Amygdala (tissue), 56 donors: ENCODE measurements at regions not wholly inside any gene's neighbourhood (a gene's known extent, or its start where the extent isn't known, plus 50 kb on each side); places are given as distances from the start of the nearest gene placed in this dataset.

Source experiments
- DNase-seq, 56 donors: peaks; one replicate each; lab custom pipeline; 2025; lab: John Stamatoyannopoulos, UW

GRCh38 chr7:27299861-27300260 is 57.3 kb downstream of the EVX1 start:
- no peak for DNase-seq

DNA sequence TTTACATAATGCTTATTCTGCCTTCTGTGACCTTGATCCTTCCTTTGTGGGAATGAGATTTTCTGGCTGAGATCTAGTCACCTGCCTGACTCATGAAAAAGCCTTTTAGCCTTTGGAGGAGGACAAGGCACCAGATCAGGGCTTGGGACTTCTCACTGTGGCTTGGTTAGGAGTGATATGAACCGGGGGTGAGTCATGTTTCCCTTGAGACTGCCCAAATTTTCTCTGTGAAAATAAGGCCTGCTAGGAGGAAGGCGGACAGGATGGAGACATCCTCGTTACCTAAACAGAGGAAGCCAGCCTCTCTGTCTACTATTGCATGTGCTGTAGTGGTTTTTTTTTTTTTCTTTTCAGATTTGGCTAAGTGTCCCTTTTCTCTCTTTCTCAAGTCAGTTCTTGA is 57.8 kb downstream of the EVX1 start:
- DNase-seq, result no peak

DNA sequence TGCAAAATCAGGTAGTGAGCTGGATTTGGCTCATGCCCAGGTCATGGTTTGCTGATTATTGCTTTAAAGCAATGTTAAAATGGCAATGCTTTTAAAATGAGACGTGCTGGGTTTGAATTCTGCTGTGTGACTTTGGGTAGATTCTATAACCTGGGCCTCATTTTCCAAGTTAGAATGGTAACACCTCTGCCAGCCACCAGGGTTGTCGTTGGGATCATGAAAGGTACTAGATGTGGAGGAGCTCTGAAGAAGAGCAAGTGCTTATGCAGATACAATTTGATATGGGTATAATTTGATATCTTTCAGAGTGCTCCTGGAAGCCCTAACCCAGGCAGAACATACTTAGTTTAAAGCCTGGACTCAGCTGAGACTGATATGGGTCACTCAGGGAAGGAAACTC is 60.0 kb downstream of the EVX1 start:
- no peak for DNase-seq

DNA sequence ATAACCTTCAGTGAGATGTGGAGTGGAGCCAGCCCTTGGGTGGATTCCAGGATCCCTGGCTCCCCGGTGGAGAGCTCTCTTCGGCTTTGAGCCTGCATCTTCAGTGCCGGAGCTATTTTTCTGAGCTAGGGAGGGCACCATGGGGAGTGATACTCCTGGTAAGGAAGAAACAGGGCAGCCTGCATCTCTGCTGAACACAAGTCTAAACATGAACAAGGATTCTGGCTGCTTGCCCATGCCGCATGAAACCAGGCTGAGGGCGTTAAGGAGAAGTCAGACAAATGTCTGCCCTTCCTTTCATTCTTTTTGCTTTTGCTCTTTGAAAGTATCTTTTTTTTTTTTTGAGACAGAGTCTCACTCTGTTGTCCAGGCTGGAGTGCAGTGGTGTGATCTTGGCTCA is 60.4 kb downstream of the EVX1 start:
- no peak for DNase-seq

GRCh38 chr7:27305854-27306253 is 63.3 kb downstream of the EVX1 start:
- DNase-seq, result no peak

GRCh38 chr7:27312820-27313219 is 70.2 kb downstream of the EVX1 start:
- DNase-seq, result no peak

DNA sequence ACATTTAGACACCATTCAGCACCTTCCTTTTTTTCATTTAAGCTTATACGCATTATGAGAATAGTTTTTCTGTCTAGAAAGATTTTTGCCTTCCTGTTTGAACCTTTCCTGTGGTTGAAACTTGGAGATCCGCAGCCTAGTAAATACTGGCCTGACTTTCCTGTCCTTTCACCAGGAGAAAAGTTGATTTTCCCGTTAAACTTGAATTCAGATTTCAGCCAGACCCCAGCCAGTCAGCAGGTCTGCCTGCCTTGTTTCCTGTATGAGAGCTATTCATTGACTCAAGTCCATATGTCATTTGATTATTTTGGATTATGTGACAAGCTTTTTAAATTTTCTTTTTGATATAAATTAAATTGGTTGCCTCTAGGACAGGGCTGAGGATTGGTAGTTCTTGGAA is 71.5 kb downstream of the EVX1 start:
- DNase-seq, result no peak

- DNase-seq, result no peak
Observed at GRCh38 chr7:27315066-27315465, 72.5 kb downstream of the EVX1 start.

DNA sequence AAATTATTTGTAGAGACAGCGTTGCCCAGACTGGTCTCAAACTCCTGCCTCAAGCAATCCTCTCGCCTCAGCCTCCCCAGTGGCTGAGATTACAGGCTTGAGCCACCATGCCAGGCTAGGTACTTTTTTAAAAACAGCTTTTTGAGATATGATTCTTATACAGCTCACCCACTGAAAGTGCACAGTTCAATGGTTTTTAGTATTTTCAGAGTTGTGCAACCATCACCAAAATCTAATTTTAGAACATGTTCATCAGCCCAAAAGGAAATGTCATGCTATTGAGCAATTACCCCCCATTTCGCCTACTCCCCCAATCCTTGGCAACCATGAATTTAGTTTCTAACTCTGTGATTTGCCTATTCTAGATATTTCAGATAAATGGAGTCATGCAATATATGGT is 73.7 kb downstream of the EVX1 start:
- DNase-seq, result no peak

GRCh38 chr7:27324246-27324645 is 81.6 kb downstream of the EVX1 start:
- DNase-seq, result no peak

GRCh38 chr7:27329909-27330308 is 87.3 kb downstream of the EVX1 start:
- no peak for DNase-seq

- no peak for DNase-seq
Observed at GRCh38 chr7:27339478-27339877, 96.9 kb downstream of the EVX1 start.

DNA sequence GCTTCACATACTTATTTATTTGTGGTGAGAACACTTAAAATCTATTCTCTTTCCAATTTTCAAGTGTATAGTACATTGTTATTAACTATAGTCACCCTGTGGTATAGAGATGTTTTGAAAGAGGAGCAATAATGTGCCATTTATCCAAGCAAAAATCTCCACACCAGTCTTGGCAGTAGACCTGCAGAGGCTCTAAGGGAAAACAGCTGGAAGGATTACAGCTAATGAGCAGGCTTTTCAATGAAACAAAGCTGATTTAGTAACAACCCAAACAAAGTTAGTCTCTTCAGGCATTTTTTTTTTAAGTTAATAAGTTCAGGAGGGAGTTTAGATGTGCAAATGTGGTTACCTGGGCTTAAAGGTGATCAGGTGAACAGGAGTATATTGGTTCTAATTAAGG is 101.9 kb downstream of the EVX1 start:
- DNase-seq, result no peak

GRCh38 chr7:27345164-27345887 is 102.7 kb downstream of the EVX1 start:
- no peak for DNase-seq

DNA sequence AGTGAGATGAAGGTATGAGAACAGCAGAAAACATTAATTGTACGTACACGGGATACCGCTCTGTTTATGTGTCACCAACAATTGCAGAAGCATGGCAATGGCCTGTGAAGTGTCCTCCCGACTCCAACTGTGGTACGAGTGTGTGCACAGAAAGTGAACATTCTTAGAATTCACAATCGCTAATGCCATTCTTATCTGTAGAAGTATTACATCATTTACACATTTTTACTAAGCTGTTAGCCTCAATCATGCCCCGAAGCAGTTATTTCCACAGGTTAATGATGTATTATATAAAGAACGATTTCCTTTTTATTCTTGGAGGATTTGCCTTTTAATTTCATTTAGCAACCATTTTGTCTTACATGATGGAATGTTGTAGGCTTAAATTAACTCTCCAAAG is 103.4 kb downstream of the EVX1 start:
- DNase-seq, result no peak

DNA sequence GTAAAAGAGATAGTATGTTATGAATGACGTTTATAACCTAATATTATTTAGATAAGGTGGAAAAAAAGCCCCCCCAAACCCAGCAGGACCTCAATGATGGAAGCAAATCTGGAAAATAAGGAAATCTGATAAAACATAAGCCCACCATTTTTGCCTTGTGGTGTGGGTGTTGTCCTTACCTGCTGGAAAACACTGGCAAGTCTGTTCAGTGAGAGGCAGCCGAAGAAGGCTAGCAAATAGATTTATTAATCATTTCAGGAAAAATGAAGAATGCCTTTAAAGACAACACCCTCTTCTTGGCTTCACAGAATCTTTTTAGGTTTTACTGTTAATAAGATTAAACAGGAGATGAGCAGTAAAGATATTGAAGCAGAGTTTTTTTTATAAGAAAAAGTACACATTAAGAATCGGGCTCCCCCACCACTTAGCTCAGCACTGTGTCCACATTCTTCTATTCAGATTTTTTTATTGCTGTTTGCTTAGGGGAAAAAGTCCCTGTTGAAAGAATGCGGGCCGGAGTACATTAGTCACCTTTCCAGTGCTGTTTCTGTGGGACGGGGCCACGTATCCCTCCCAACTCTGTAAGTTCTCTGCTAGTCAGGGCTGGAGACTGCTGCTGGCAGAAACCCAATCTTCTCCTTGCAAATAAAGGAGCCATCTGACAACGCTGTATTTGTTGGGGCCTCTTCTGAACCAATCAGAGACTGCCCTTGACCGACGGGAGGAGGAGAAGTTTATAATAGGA is 104.1 kb downstream of the EVX1 start:
- peak in 8 of 56 donors; percentile 2 to 53 (median 6) for DNase-seq

DNA sequence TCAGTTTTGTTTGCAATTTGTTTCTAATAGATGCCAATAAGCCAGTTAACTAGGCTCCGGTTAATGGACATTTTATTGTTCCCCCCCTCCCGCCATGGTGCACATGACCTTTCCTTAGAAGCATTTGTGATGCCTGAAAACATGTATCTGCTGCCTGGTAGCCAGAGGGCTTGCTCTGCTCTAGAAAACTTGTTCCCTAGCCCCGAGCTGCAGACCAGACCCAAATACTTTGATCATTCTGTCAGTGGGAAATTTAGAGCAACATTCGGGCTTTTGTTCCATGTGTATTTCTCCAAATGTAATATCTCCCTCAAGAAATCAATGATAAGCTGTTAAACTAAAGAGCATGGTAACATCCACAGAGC is 104.7 kb downstream of the EVX1 start:
- DNase-seq, result no peak

DNA sequence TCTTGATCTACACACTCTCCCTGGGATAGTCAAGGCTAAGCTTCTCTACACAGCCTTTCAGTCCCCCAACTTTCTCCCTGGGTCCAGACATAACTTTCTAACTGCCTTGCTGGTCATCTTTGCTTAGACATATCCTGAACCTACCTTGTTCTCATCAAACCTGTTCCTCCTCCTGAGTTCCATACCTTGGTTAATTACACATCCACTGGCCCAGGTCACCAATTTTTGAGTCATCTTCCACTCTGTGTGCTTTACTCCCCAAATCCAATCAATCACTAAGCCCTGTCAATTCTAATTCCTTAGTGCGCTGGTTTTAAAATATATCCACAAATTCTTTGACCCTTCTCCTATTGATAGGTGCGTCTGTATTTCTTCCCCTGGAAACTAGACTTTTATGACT is 107.0 kb downstream of the EVX1 start:
- no peak for DNase-seq

GRCh38 chr7:27351137-27351536 is 108.5 kb downstream of the EVX1 start:
- DNase-seq, result no peak

- no peak for DNase-seq
Observed at GRCh38 chr7:27351786-27352185, 109.2 kb downstream of the EVX1 start.

DNA sequence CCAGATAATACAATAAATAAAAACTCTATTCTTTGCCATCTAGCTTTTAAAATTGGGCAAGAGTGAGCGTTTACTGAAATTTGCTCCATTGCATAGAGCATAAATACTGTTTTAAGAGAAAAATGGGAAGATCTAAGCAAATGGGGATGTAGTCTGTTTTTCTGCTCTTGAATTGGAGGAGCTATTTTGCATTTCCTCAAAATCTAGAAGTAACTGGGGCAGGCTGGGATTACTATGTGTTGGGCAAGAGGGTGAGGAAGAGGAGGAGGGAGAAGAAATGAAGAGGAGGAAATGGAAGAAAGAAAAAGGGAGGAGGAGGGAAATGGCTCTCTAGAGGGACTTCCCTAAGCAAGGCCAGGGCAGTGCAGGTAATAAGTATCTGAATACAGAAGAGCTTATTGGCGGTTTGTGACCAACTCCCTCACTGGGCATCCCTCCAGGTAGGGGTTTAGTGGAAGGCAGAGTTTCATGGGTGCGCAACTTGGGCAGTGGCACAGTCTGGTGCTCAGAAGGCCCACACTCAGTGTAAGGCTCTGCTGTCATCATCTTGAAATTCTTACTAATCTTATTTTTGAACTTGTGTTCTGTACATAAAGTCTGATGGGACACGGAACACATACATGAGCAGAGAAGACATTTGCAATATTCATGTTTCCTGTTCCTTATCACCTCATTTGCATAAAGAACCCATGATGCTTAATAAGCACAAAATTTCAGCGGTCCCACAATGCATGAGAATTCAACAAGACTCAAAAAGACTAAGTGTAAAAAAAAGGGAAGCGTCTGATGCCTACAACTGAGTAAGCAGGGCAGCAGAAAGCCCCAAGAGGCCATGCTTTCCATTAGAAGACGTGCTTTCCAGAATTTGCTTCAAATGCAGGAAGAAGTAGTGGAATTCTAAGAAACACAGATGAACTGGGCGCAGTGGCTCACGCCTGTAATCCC is 116.9 kb downstream of the EVX1 start:
- DNase-seq, result no peak
